ENCODE measurements at regions not wholly inside any gene's neighbourhood (a gene's known extent, or its start where the extent isn't known, plus 50 kb on each side); places are given as distances from the start of the nearest gene placed in this dataset.
"Not testable (repeated sequence)": the region's sequence is repeated elsewhere in the genome, so short reads cannot be mapped to it uniquely, and the experiment has no call there.

DNA sequence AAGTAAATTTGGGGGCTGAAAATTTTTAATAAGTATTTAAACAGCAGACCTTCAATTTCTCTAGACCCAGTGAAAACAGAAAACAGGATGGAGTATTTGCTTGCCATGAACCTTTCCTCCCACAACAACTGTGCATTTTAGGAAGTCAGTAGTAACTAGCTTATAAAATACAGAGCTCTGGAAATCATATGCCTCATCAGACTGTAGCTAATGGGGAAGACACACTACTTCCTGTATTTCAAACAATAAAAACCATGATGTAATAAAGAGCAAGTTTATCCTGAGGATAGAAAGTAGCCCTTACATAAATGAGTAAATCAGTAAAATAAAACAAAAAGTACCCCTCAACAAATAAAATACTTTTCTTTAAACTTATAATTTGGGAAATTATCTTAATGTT, 280.1 kb upstream of the ZFP42 start:
- TF ChIP-seq, protein P1, sequence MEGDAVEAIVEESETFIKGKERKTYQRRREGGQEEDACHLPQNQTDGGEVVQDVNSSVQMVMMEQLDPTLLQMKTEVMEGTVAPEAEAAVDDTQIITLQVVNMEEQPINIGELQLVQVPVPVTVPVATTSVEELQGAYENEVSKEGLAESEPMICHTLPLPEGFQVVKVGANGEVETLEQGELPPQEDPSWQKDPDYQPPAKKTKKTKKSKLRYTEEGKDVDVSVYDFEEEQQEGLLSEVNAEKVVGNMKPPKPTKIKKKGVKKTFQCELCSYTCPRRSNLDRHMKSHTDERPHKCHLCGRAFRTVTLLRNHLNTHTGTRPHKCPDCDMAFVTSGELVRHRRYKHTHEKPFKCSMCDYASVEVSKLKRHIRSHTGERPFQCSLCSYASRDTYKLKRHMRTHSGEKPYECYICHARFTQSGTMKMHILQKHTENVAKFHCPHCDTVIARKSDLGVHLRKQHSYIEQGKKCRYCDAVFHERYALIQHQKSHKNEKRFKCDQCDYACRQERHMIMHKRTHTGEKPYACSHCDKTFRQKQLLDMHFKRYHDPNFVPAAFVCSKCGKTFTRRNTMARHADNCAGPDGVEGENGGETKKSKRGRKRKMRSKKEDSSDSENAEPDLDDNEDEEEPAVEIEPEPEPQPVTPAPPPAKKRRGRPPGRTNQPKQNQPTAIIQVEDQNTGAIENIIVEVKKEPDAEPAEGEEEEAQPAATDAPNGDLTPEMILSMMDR (IDR thresholded peaks at IDR 0.05; ENCODE audit: insufficient read depth, low read length) = no peak
- DNase-seq (ENCODE audit: low read depth) = no peak

DNA sequence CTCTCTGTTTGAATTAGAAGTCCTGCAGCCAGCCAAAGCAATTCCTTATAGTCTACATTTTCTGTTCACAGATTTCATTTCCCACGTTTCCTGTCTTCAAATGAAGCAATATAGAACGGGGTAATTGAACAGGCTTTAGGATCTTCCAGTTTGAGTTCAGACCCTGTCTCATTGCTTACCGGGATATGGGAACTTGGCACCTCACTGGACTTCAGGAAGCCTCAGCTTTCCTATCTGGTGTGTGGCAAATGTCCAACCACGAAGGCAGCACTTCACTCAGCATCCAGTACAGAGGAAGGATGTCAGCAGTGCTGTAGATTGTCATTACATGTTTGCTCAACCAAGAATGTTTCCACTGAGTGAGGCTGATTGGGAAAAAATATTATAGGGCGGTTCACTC, 271.1 kb upstream of the ZFP42 start:
- TF ChIP-seq, protein P1 (IDR thresholded peaks at IDR 0.05; ENCODE audit: insufficient read depth, low read length) = no peak
- no peak overlapping the region for H3K4me3 ChIP-seq (ENCODE audit: low read depth, low read length)
- DNase-seq (ENCODE audit: low read depth) = no peak

More for the DNA sequence above, 280.1 kb upstream of the ZFP42 start:
- H3K4me3 ChIP-seq (ENCODE audit: low read depth, low read length) = no peak overlapping the region

DNA sequence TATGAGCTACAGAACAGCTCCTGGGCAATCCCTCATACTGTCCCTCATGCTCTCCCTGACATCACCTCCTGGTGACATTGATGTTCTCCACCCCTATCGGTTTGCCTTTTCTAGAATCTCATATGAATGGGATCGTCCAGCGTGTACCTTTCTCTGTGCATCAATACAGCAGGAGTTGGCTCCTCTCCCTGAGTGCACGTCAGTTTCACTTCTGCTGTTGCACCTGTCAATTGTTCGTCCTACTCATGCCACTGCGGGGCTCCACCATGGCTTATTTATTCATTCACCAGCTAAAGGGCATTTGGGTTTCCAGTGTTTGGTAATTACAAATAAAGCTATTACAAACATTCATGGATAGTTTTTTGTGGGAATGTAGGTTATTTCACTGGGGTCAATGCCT, 269.1 kb upstream of the ZFP42 start:
- H3K4me3 ChIP-seq (ENCODE audit: low read depth, low read length) = no peak overlapping the region
- DNase-seq (ENCODE audit: low read depth) = no peak
- TF ChIP-seq, protein P1 (IDR thresholded peaks at IDR 0.05; ENCODE audit: insufficient read depth, low read length) = no peak

DNA sequence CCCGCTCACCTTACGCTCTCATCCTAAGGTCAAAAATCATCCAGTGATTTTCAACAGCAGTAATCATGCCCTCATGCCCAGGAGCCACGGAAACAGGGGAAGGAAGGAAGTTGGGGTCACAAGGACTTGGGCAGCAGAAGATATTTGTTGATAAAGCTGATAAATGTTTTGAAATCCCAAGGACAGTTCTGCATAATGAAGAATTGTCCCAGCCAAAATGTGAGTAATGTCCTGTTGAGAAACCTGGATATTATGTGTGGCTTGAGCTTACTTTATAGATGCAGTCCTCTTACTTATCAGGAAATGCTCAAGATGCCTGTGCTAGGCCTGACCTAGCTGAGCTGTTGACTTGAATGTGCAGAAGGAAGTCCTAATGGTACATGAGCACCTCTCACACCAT, 263.0 kb upstream of the ZFP42 start:
- DNase-seq (ENCODE audit: low read depth) = no peak
- no peak overlapping the region for H3K4me3 ChIP-seq (ENCODE audit: low read depth, low read length)
- TF ChIP-seq, protein P1 (IDR thresholded peaks at IDR 0.05; ENCODE audit: insufficient read depth, low read length) = no peak

DNA sequence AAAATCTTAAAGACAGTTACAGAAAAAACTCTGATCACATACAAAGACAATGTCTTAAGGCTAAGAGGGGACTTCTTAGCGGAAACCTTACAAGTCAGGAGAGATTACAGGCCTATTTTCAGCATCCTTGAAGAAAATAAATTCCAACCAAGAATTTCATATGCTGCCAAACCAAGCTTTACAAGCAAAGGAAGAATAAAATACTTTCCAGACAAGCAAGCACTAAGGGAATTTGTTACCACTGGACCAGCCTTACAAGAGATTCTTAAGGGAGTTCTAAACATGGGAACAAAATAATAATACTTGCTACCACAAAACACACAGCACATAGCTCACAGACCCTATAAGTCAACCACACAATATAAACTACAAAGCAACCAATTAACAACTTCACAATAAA, 255.8 kb upstream of the ZFP42 start:
- no peak overlapping the region for H3K4me3 ChIP-seq (ENCODE audit: low read depth, low read length)
- TF ChIP-seq, protein P1 (IDR thresholded peaks at IDR 0.05; ENCODE audit: insufficient read depth, low read length) = no peak
- DNase-seq (ENCODE audit: low read depth) = no peak

DNA sequence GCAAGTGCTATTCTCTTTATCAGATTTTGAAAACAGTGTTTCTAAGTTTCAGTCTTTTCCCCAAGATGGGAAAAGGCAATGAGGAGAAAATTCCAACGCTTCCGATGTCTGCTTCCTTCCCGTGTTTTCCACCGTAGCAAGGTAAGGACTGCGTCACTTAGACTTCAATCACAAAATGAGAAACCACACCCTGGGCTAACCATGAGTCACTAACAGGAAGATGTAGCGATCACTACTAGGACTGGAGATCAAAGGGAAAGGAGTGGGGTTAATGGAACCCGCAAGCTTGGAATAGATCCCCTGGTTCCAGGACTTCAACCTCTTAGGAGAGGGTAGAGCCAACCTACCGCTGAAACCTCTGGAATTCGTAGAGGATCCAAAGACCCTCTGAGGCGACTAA, 250.7 kb upstream of the ZFP42 start:
- no peak overlapping the region for H3K4me3 ChIP-seq (ENCODE audit: low read depth, low read length)
- no peak for DNase-seq (ENCODE audit: low read depth)
- TF ChIP-seq, protein P1 (IDR thresholded peaks at IDR 0.05; ENCODE audit: insufficient read depth, low read length) = no peak

DNA sequence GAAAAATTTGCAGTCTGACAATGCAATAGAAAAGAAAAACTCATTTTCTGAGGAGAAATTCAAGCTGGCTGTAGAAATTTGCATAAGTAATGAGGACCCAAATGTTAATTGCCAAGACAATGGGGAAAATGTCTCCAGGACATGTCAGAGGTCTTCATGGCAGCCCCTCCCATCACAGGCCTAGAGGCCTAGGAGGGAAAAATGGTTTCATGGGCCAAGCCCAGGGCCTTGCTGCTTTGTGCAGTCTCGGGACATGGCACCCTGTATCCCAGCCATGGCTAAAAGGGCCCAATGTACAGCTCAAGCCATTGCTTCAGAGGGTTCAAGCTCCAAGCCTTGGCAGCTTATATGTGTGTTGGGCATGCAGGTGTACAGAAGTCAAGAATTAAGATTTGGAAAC, 244.9 kb upstream of the ZFP42 start:
- not testable (repeated sequence) for DNase-seq (ENCODE audit: low read depth); H3K4me3 ChIP-seq (ENCODE audit: low read depth, low read length)
